ENCODE measurements at regions not wholly inside any gene's neighbourhood (a gene's known extent, or its start where the extent isn't known, plus 50 kb on each side); places are given as distances from the start of the nearest gene placed in this dataset.

DNA sequence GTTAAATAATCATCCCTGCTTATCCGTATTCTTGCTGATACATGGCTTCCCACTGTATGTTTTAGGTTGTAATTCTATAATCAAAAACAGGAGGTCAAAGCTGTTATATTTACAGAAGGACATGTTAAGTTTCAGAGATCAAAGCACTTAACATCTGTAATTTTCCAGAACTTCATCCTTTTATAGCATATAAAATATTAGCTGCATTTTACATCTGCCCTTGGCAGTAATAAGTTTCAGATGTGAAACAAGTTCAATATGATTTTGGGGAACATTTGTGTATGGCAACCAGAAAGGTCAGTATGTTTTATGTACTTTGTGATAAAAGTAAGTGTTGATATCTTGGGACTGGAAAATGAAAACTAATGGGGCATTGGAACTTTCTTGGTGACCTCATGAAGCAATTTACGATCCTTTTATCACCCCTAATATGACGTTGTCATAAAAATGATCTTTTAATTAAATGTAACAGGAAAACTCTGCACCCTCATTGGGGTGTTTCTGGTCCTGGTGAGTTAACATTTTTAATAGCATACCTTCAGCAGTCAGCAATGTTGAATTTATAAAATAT, 449.6 kb downstream of the GPATCH2 start:
- no peak for TF ChIP-seq EGR1 (IDR thresholded peaks at IDR 0.05; ENCODE audit: borderline replicate concordance in 1 of 2, low read depth in 2 of 2, low read length in 2 of 2)
- TF ChIP-seq, protein P1, sequence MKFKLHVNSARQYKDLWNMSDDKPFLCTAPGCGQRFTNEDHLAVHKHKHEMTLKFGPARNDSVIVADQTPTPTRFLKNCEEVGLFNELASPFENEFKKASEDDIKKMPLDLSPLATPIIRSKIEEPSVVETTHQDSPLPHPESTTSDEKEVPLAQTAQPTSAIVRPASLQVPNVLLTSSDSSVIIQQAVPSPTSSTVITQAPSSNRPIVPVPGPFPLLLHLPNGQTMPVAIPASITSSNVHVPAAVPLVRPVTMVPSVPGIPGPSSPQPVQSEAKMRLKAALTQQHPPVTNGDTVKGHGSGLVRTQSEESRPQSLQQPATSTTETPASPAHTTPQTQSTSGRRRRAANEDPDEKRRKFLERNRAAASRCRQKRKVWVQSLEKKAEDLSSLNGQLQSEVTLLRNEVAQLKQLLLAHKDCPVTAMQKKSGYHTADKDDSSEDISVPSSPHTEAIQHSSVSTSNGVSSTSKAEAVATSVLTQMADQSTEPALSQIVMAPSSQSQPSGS (IDR thresholded peaks at IDR 0.05; ENCODE audit: low read length), result no peak
- TF ChIP-seq JUND (IDR thresholded peaks at IDR 0.05; ENCODE audit: low read depth, low read length), result no peak
- TF ChIP-seq BACH1 (IDR thresholded peaks at IDR 0.05; ENCODE audit: borderline replicate concordance), result no peak
- TF ChIP-seq, protein P2, sequence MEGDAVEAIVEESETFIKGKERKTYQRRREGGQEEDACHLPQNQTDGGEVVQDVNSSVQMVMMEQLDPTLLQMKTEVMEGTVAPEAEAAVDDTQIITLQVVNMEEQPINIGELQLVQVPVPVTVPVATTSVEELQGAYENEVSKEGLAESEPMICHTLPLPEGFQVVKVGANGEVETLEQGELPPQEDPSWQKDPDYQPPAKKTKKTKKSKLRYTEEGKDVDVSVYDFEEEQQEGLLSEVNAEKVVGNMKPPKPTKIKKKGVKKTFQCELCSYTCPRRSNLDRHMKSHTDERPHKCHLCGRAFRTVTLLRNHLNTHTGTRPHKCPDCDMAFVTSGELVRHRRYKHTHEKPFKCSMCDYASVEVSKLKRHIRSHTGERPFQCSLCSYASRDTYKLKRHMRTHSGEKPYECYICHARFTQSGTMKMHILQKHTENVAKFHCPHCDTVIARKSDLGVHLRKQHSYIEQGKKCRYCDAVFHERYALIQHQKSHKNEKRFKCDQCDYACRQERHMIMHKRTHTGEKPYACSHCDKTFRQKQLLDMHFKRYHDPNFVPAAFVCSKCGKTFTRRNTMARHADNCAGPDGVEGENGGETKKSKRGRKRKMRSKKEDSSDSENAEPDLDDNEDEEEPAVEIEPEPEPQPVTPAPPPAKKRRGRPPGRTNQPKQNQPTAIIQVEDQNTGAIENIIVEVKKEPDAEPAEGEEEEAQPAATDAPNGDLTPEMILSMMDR (IDR thresholded peaks at IDR 0.05 in 2 of 3, conservative IDR thresholded peaks at IDR 0.05 in 1 of 3; ENCODE audit: control insufficient read depth in 2 of 3, extremely low read depth in 1 of 3, insufficient read depth in 1 of 3, low read depth in 3 of 3, low read length in 3 of 3), result no peak
- no peak for TF ChIP-seq ZNF274 (IDR thresholded peaks at IDR 0.05; ENCODE audit: insufficient read depth, insufficient read length)
- no peak for TF ChIP-seq TAF1 (IDR thresholded peaks at IDR 0.05; ENCODE audit: borderline replicate concordance, low read depth, low read length)
- TF ChIP-seq NBN (IDR thresholded peaks at IDR 0.05), result no peak
- TF ChIP-seq CEBPB (IDR thresholded peaks at IDR 0.05; ENCODE audit: borderline replicate concordance in 1 of 2, low read depth in 2 of 2, low read length in 2 of 2), result no peak
- no peak for TF ChIP-seq BMI1 (IDR thresholded peaks at IDR 0.05; ENCODE audit: borderline replicate concordance)
- TF ChIP-seq, protein P3, sequence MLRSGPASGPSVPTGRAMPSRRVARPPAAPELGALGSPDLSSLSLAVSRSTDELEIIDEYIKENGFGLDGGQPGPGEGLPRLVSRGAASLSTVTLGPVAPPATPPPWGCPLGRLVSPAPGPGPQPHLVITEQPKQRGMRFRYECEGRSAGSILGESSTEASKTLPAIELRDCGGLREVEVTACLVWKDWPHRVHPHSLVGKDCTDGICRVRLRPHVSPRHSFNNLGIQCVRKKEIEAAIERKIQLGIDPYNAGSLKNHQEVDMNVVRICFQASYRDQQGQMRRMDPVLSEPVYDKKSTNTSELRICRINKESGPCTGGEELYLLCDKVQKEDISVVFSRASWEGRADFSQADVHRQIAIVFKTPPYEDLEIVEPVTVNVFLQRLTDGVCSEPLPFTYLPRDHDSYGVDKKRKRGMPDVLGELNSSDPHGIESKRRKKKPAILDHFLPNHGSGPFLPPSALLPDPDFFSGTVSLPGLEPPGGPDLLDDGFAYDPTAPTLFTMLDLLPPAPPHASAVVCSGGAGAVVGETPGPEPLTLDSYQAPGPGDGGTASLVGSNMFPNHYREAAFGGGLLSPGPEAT (IDR thresholded peaks at IDR 0.05; ENCODE audit: low read depth), result no peak
- TF ChIP-seq MYC (IDR thresholded peaks at IDR 0.05; ENCODE audit: insufficient read depth, insufficient read length, insufficient replicate concordance, low read length, severe bottlenecking), result no peak
- TF ChIP-seq BHLHE40 (IDR thresholded peaks at IDR 0.05; ENCODE audit: borderline replicate concordance in 1 of 2, low read depth in 2 of 2, low read length in 1 of 2), result no peak
- TF ChIP-seq GATAD2B (conservative IDR thresholded peaks at IDR 0.05; ENCODE audit: low read depth), result no peak

Data from GM12878 (cell line).